ENCODE measurements at regions not wholly inside any gene's neighbourhood (a gene's known extent, or its start where the extent isn't known, plus 50 kb on each side); places are given as distances from the start of the nearest gene placed in this dataset.

DNA sequence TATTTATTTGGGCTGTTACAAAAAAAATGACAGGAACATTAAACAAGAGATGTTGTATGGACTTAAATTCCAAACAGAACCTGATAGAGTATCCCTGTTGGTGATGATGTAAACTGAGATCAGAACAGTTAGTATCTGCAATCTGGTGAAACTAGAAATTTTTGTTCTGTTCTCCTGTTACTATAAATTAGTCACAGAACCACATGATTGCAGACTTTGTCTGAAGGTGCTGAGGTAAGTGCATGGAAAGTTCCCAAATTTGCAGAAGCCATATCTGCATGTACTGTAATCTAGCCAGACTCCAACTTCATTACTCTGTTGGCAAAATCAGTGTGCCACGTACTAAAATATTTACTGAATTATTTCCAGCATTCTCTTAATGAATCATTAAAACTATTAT is 516.3 kb upstream of the FSIP2 start:
- H3K4me2 ChIP-seq (ENCODE audit: low read length) = no peak overlapping the region
- TF ChIP-seq, protein P1, sequence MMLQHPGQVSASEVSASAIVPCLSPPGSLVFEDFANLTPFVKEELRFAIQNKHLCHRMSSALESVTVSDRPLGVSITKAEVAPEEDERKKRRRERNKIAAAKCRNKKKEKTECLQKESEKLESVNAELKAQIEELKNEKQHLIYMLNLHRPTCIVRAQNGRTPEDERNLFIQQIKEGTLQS (IDR thresholded peaks at IDR 0.05) = no peak
- TF ChIP-seq ELF1 (IDR thresholded peaks at IDR 0.05; ENCODE audit: borderline replicate concordance, low read depth) = no peak
- TF ChIP-seq TCF7L2 (IDR thresholded peaks at IDR 0.05; ENCODE audit: borderline replicate concordance, extremely low read depth, insufficient read depth, insufficient read length) = no peak
- TF ChIP-seq ZNF274 (IDR thresholded peaks at IDR 0.05; ENCODE audit: low read depth, low read length) = no peak
- TF ChIP-seq CBX3 (IDR thresholded peaks at IDR 0.05; ENCODE audit: low read depth) = no peak
- no peak for TF ChIP-seq JUND (IDR thresholded peaks at IDR 0.05)
- TF ChIP-seq, protein P2, sequence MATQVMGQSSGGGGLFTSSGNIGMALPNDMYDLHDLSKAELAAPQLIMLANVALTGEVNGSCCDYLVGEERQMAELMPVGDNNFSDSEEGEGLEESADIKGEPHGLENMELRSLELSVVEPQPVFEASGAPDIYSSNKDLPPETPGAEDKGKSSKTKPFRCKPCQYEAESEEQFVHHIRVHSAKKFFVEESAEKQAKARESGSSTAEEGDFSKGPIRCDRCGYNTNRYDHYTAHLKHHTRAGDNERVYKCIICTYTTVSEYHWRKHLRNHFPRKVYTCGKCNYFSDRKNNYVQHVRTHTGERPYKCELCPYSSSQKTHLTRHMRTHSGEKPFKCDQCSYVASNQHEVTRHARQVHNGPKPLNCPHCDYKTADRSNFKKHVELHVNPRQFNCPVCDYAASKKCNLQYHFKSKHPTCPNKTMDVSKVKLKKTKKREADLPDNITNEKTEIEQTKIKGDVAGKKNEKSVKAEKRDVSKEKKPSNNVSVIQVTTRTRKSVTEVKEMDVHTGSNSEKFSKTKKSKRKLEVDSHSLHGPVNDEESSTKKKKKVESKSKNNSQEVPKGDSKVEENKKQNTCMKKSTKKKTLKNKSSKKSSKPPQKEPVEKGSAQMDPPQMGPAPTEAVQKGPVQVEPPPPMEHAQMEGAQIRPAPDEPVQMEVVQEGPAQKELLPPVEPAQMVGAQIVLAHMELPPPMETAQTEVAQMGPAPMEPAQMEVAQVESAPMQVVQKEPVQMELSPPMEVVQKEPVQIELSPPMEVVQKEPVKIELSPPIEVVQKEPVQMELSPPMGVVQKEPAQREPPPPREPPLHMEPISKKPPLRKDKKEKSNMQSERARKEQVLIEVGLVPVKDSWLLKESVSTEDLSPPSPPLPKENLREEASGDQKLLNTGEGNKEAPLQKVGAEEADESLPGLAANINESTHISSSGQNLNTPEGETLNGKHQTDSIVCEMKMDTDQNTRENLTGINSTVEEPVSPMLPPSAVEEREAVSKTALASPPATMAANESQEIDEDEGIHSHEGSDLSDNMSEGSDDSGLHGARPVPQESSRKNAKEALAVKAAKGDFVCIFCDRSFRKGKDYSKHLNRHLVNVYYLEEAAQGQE (IDR thresholded peaks at IDR 0.05; ENCODE audit: low read depth) = no peak
- no peak for TF ChIP-seq ZFX (IDR thresholded peaks at IDR 0.05)
- no peak for TF ChIP-seq SIN3A (IDR thresholded peaks at IDR 0.05; ENCODE audit: low read depth)
- TF ChIP-seq FOSL1 (IDR thresholded peaks at IDR 0.05; ENCODE audit: low read depth) = no peak
- no peak overlapping the region for H2AFZ ChIP-seq (ENCODE audit: low read depth, low read length, poor library complexity, severe bottlenecking)
- no TSS peak for BruUV-seq (replicated peaks)
- no peaks in the 10 kb centered on the region for H3K27me3 ChIP-seq (ENCODE audit: insufficient read depth, low read length)
- H3K36me3 ChIP-seq (ENCODE audit: control insufficient read depth in 1 of 2, insufficient read depth in 2 of 2, low read length in 2 of 2) = no peaks in the 10 kb centered on the region
- ChIA-PET CTCF (no interaction called here), RAD21 (ENCODE audit: low non-redundant PET in 1 of 2, low total read pairs in 2 of 2, uncharacterized antibody in 2 of 2, unreplicated experiment in 2 of 2) (no interaction called here), POLR2A (no interaction called here)
- ATAC-seq (no peak), DNase-seq (ENCODE audit: low read depth, low spot score) (no peak)
- H3K9me2 ChIP-seq (ENCODE audit: insufficient read depth) = no peaks in the 10 kb centered on the region
- H3K9me3 ChIP-seq (ENCODE audit: control insufficient read depth in 1 of 2, insufficient read depth in 1 of 2, low read depth in 1 of 2, low read length in 2 of 2) = no peaks in the 10 kb centered on the region
- no peak overlapping the region for H3K9ac ChIP-seq (ENCODE audit: low read length)
- no peak overlapping the region for H3K27ac ChIP-seq (ENCODE audit: low read depth, low read length)
- no peak overlapping the region for H3K4me3 ChIP-seq (replicated peaks in 1 of 2; ENCODE audit: low read depth in 1 of 2, low read length in 2 of 2)
- no peaks in the 10 kb centered on the region for H3K4me1 ChIP-seq (ENCODE audit: control insufficient read depth in 1 of 2, insufficient read depth in 2 of 2, low read length in 2 of 2)
- no peaks in the 10 kb centered on the region for H4K20me1 ChIP-seq (ENCODE audit: insufficient read depth)
- no peaks in the 10 kb centered on the region for H3K79me2 ChIP-seq (ENCODE audit: insufficient read depth, low read length)
- intact Hi-C loops (cut with micrococcal nuclease) = no loop called here

All from HCT116 (cell line).